H1 (cell line): ENCODE measurements at regions not wholly inside any gene's neighbourhood (a gene's known extent, or its start where the extent isn't known, plus 50 kb on each side); places are given as distances from the start of the nearest gene placed in this dataset.

ENCODE experiments used
- CTCF ChIP-seq, 3 experiments: IDR thresholded peaks; 1 replicate in 2 of 3; 2 replicates in 1 of 3; pipeline versions ENCODE4 v1.5.1 to v1.6.1; 2011; ENCODE audit warnings: low read length in 3 of 3, mild to moderate bottlenecking in 3 of 3, inconsistent platforms in 2 of 3, low read depth in 1 of 3, moderate library complexity in 1 of 3; ENCODE audit not compliant: insufficient read depth in 1 of 3; ENCODE audit errors: control extremely low read depth in 1 of 3
- JUND ChIP-seq: IDR thresholded peaks from 2 replicates; pipeline ENCODE4 v1.6.1; 2011; ENCODE audit warnings: mild to moderate bottlenecking, improper control_type of control experiment, low read length
- KDM1A ChIP-seq: fragments of 200-600, 300-600 bp; sonication (generic); IDR thresholded peaks from 2 replicates; pipeline ENCODE4 v1.7.1; 2016; ENCODE audit warnings: mild to moderate bottlenecking, low read length, borderline replicate concordance
- RBBP5 ChIP-seq: IDR thresholded peaks from 2 replicates; pipeline ENCODE4 v1.7.1; 2012; ENCODE audit warnings: low read depth, mild to moderate bottlenecking, inconsistent platforms, low read length, moderate library complexity, borderline replicate concordance
- SRF ChIP-seq: IDR thresholded peaks from 2 replicates; pipeline ENCODE4 v1.6.1; 2011; ENCODE audit warnings: mild to moderate bottlenecking, low read depth, low read length, moderate library complexity
- TAF7 ChIP-seq: optimal IDR thresholded peaks from 2 replicates; pipeline ENCODE3; 2011; ENCODE audit warnings: low read depth, mild to moderate bottlenecking, inconsistent platforms, low read length, moderate library complexity, borderline replicate concordance
- TF ChIP-seq, protein P1 (sequence below): fragments of 300-600 bp; sonication (generic); IDR thresholded peaks from 2 replicates; pipeline ENCODE4 v1.7.1; 2012; ENCODE audit warnings: low read length, moderate library complexity, mild to moderate bottlenecking, inconsistent platforms; ENCODE audit not compliant: insufficient replicate concordance

DNA sequence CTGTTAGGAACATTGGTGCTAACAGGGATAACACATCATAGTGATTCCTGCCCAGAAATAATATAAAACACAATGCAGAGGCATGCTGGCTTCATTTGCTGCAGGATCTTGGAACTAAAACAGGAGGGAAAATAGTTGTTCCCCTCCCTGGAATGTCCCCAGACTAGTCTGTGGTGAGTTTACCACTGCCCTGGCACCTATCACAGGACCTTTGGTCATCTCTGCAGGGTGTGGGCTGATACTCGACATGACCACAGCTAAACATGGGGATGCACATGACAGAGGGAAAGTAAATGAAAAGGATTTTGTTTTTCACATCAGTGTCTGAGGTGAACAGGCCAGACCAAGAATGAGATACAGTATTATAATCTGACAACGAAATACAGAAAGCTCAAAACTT is 160.2 kb upstream of the DKK2 start (continued):
- TF ChIP-seq, protein P1, sequence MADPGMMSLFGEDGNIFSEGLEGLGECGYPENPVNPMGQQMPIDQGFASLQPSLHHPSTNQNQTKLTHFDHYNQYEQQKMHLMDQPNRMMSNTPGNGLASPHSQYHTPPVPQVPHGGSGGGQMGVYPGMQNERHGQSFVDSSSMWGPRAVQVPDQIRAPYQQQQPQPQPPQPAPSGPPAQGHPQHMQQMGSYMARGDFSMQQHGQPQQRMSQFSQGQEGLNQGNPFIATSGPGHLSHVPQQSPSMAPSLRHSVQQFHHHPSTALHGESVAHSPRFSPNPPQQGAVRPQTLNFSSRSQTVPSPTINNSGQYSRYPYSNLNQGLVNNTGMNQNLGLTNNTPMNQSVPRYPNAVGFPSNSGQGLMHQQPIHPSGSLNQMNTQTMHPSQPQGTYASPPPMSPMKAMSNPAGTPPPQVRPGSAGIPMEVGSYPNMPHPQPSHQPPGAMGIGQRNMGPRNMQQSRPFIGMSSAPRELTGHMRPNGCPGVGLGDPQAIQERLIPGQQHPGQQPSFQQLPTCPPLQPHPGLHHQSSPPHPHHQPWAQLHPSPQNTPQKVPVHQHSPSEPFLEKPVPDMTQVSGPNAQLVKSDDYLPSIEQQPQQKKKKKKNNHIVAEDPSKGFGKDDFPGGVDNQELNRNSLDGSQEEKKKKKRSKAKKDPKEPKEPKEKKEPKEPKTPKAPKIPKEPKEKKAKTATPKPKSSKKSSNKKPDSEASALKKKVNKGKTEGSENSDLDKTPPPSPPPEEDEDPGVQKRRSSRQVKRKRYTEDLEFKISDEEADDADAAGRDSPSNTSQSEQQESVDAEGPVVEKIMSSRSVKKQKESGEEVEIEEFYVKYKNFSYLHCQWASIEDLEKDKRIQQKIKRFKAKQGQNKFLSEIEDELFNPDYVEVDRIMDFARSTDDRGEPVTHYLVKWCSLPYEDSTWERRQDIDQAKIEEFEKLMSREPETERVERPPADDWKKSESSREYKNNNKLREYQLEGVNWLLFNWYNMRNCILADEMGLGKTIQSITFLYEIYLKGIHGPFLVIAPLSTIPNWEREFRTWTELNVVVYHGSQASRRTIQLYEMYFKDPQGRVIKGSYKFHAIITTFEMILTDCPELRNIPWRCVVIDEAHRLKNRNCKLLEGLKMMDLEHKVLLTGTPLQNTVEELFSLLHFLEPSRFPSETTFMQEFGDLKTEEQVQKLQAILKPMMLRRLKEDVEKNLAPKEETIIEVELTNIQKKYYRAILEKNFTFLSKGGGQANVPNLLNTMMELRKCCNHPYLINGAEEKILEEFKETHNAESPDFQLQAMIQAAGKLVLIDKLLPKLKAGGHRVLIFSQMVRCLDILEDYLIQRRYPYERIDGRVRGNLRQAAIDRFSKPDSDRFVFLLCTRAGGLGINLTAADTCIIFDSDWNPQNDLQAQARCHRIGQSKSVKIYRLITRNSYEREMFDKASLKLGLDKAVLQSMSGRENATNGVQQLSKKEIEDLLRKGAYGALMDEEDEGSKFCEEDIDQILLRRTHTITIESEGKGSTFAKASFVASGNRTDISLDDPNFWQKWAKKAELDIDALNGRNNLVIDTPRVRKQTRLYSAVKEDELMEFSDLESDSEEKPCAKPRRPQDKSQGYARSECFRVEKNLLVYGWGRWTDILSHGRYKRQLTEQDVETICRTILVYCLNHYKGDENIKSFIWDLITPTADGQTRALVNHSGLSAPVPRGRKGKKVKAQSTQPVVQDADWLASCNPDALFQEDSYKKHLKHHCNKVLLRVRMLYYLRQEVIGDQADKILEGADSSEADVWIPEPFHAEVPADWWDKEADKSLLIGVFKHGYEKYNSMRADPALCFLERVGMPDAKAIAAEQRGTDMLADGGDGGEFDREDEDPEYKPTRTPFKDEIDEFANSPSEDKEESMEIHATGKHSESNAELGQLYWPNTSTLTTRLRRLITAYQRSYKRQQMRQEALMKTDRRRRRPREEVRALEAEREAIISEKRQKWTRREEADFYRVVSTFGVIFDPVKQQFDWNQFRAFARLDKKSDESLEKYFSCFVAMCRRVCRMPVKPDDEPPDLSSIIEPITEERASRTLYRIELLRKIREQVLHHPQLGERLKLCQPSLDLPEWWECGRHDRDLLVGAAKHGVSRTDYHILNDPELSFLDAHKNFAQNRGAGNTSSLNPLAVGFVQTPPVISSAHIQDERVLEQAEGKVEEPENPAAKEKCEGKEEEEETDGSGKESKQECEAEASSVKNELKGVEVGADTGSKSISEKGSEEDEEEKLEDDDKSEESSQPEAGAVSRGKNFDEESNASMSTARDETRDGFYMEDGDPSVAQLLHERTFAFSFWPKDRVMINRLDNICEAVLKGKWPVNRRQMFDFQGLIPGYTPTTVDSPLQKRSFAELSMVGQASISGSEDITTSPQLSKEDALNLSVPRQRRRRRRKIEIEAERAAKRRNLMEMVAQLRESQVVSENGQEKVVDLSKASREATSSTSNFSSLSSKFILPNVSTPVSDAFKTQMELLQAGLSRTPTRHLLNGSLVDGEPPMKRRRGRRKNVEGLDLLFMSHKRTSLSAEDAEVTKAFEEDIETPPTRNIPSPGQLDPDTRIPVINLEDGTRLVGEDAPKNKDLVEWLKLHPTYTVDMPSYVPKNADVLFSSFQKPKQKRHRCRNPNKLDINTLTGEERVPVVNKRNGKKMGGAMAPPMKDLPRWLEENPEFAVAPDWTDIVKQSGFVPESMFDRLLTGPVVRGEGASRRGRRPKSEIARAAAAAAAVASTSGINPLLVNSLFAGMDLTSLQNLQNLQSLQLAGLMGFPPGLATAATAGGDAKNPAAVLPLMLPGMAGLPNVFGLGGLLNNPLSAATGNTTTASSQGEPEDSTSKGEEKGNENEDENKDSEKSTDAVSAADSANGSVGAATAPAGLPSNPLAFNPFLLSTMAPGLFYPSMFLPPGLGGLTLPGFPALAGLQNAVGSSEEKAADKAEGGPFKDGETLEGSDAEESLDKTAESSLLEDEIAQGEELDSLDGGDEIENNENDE, result no peak
- TF ChIP-seq CTCF (IDR thresholded peaks at IDR 0.05; ENCODE audit: control extremely low read depth in 1 of 3, insufficient read depth in 1 of 3, low read depth in 1 of 3, low read length in 3 of 3), result no peak
- no peak for TF ChIP-seq SRF
- no peak for TF ChIP-seq JUND
- TF ChIP-seq KDM1A, result no peak
- no peak for TF ChIP-seq TAF7
- no peak for TF ChIP-seq RBBP5
- TF ChIP-seq, all 59 proteins: peak for 0
